Liver (tissue), 8 donors: ENCODE measurements at regions not wholly inside any gene's neighbourhood (a gene's known extent, or its start where the extent isn't known, plus 50 kb on each side); places are given as distances from the start of the nearest gene placed in this dataset.

Experiments
- DNase-seq: peaks from one replicate; pipeline ENCODE4 v3.0.0-alpha.2; 2017; ENCODE audit warnings: low spot score
- H3K27ac ChIP-seq, 2 donors: one replicate each; pipeline ENCODE4 v1.7.0; 2013; ENCODE audit warnings: inconsistent platforms in 2 of 2, low read length in 2 of 2, control low read depth in 1 of 2, low read depth in 1 of 2, mild to moderate bottlenecking in 1 of 2
- H3K27me3 ChIP-seq, 4 donors: one replicate each; pipeline versions ENCODE4 v1.6.1 to v1.7.0; 2013; ENCODE audit warnings: low read length in 3 of 4, inconsistent platforms in 1 of 4, mild to moderate bottlenecking in 1 of 4, moderate library complexity in 1 of 4; ENCODE audit not compliant: control insufficient read depth in 4 of 4, insufficient read depth in 4 of 4
- H3K36me3 ChIP-seq, 4 donors: one replicate each; pipeline versions ENCODE4 v1.6.1 to v1.7.0; 2013; ENCODE audit warnings: low read length in 3 of 4, mild to moderate bottlenecking in 3 of 4, low read depth in 1 of 4, moderate library complexity in 1 of 4; ENCODE audit not compliant: control insufficient read depth in 4 of 4, insufficient read depth in 3 of 4
- H3K4me1 ChIP-seq, 4 donors: one replicate each; pipeline versions ENCODE4 v1.6.1 to v1.7.0; 2013; ENCODE audit warnings: low read length in 3 of 4, mild to moderate bottlenecking in 3 of 4, moderate library complexity in 1 of 4; ENCODE audit not compliant: control insufficient read depth in 4 of 4, insufficient read depth in 4 of 4
- H3K4me3 ChIP-seq, 3 donors: one replicate each; pipeline versions ENCODE4 v1.6.1 to v1.7.0; 2013; ENCODE audit warnings: low read length in 3 of 3, control low read depth in 1 of 3, low read depth in 1 of 3, mild to moderate bottlenecking in 1 of 3
- H3K9ac ChIP-seq, 2 donors: one replicate each; pipeline ENCODE4 v1.7.0; 2013; ENCODE audit warnings: low read length in 2 of 2, mild to moderate bottlenecking in 2 of 2, moderate library complexity in 2 of 2, control low read depth in 1 of 2, low read depth in 1 of 2
- H3K9me3 ChIP-seq, 4 donors: one replicate each; pipeline versions ENCODE4 v1.6.1 to v1.7.0; 2013; ENCODE audit warnings: low read length in 3 of 4; ENCODE audit not compliant: control insufficient read depth in 4 of 4
- ATF3 ChIP-seq: IDR thresholded peaks from 2 replicates; pipeline ENCODE4 v1.6.1; 2016; ENCODE audit warnings: antibody characterized with exemption
- CTCF ChIP-seq: fragments of 150-350 bp; IDR thresholded peaks from 2 replicates; pipeline ENCODE4 v1.5.1; 2017; ENCODE audit warnings: improper control_type of control experiment, low read depth, low read length; ENCODE audit not compliant: missing input control
- EGR1 ChIP-seq, 2 donors: IDR thresholded peaks; 2 replicates each; pipeline ENCODE4 v1.6.1; 2016 to 2018; ENCODE audit warnings: antibody characterized with exemption in 2 of 2, low read depth in 2 of 2
- FOXA1 ChIP-seq: IDR thresholded peaks from 2 replicates; pipeline ENCODE4 v1.6.1; 2016; ENCODE audit warnings: antibody characterized with exemption
- FOXA2 ChIP-seq: IDR thresholded peaks from 2 replicates; pipeline ENCODE4 v1.6.1; 2016; ENCODE audit warnings: antibody characterized with exemption
- GABPA ChIP-seq, 2 donors: IDR thresholded peaks in 1 of 2; conservative IDR thresholded peaks in 1 of 2; 2 replicates each; pipeline ENCODE4 v1.6.1; 2016; ENCODE audit warnings: antibody characterized with exemption in 2 of 2, mild to moderate bottlenecking in 1 of 2, moderate library complexity in 1 of 2
- HNF4A ChIP-seq, 2 donors: conservative IDR thresholded peaks; 2 replicates each; pipeline ENCODE4 v1.6.1; 2016; ENCODE audit warnings: antibody characterized with exemption in 2 of 2, mild to moderate bottlenecking in 2 of 2
- HNF4G ChIP-seq: IDR thresholded peaks from 2 replicates; pipeline ENCODE4 v1.6.1; 2016; ENCODE audit warnings: antibody characterized with exemption
- JUND ChIP-seq, 2 donors: IDR thresholded peaks; 2 replicates each; pipeline ENCODE4 v1.6.1; 2016; ENCODE audit warnings: antibody characterized with exemption in 2 of 2
- MAX ChIP-seq: IDR thresholded peaks from 2 replicates; pipeline ENCODE4 v1.6.1; 2016; ENCODE audit warnings: antibody characterized with exemption
- NR2F2 ChIP-seq: IDR thresholded peaks from 2 replicates; pipeline ENCODE4 v1.6.1; 2016; ENCODE audit warnings: antibody characterized with exemption
- RAD21 ChIP-seq, 2 donors: IDR thresholded peaks; 2 replicates each; pipeline ENCODE4 v1.6.1; 2016; ENCODE audit warnings: antibody characterized with exemption in 2 of 2, mild to moderate bottlenecking in 2 of 2
- REST ChIP-seq: IDR thresholded peaks from 2 replicates; pipeline ENCODE4 v1.6.1; 2016; ENCODE audit warnings: antibody characterized with exemption, mild to moderate bottlenecking
- RXRA ChIP-seq, 2 donors: IDR thresholded peaks; 2 replicates each; pipeline ENCODE4 v1.6.1; 2017 to 2018; ENCODE audit warnings: antibody characterized with exemption in 2 of 2, mild to moderate bottlenecking in 1 of 2
- SP1 ChIP-seq: IDR thresholded peaks from 2 replicates; pipeline ENCODE4 v1.6.1; 2018; ENCODE audit warnings: antibody characterized with exemption, mild to moderate bottlenecking
- TAF1 ChIP-seq: conservative IDR thresholded peaks from 2 replicates; pipeline ENCODE4 v1.6.1; 2016; ENCODE audit warnings: antibody characterized with exemption, mild to moderate bottlenecking
- YY1 ChIP-seq: IDR thresholded peaks from 2 replicates; pipeline ENCODE4 v1.6.1; 2016; ENCODE audit warnings: antibody characterized with exemption, mild to moderate bottlenecking
- ZBTB33 ChIP-seq: IDR thresholded peaks from 2 replicates; pipeline ENCODE4 v1.6.1; 2016; ENCODE audit warnings: antibody characterized with exemption
- WGBS: extraction: QIAGEN DNeasy Blood & Tissue Kit; methylation state at CpG from one replicate; pipeline ENCODE4 v1.1.7; 2013; 5-methylcytosine and 5-hydroxymethylcytosine counted together
- donor health status: healthy.
- donor health status: healthy.
- donor health status: healthy.
- donor health status: healthy.
- donor health status: healthy.

GRCh38 chr5:17431272-17432050 is 66.6 kb upstream of the TAF11L2 start:
- no peak for DNase-seq
- Histone ChIP-seq H3K9ac (no peak overlapping the region), H3K27me3 (peaks cover 0 to 5% (median 0%) of the 10 kb centered on the region in 4 donors), H3K36me3 (no peaks in the 10 kb centered on the region), H3K4me3 (no peak overlapping the region), H3K27ac (no peak overlapping the region), H3K9me3 (no peaks in the 10 kb centered on the region), H3K4me1 (no peaks in the 10 kb centered on the region)
- WGBS, result 81% methylated on average over 8 of the region's 8 CpGs
- TF ChIP-seq HNF4G, result no peak
- TF ChIP-seq EGR1 (IDR thresholded peaks at IDR 0.05; ENCODE audit: low read depth in 2 of 2), result no peak
- TF ChIP-seq SP1, result no peak
- TF ChIP-seq GABPA (IDR thresholded peaks at IDR 0.05 in 1 of 2, conservative IDR thresholded peaks at IDR 0.05 in 1 of 2), result no peak
- no peak for TF ChIP-seq ZBTB33
- TF ChIP-seq TAF1, result no peak
- TF ChIP-seq RAD21 (IDR thresholded peaks at IDR 0.05), result no peak

GRCh38 chr5:17432569-17432968 is 65.5 kb upstream of the TAF11L2 start:
- no peaks in the 10 kb centered on the region for H3K9me3 ChIP-seq
- WGBS, result 85% methylated on average over 3 of the region's 3 CpGs
- H3K9ac ChIP-seq, result no peak overlapping the region
- H3K36me3 ChIP-seq, result no peaks in the 10 kb centered on the region
- TF ChIP-seq MAX, result no peak
- TF ChIP-seq CTCF, result no peak
- TF ChIP-seq GABPA (IDR thresholded peaks at IDR 0.05 in 1 of 2, conservative IDR thresholded peaks at IDR 0.05 in 1 of 2), result no peak
- TF ChIP-seq TAF1, result no peak
- no peak for TF ChIP-seq JUND (IDR thresholded peaks at IDR 0.05)
- no peak for TF ChIP-seq ZBTB33
- no peak for TF ChIP-seq YY1
- no peak for TF ChIP-seq HNF4G
- TF ChIP-seq SP1, result no peak
- no peak for TF ChIP-seq NR2F2
- no peak for TF ChIP-seq FOXA2
- TF ChIP-seq REST, result no peak
- no peak for TF ChIP-seq FOXA1
- TF ChIP-seq RXRA (IDR thresholded peaks at IDR 0.05), result no peak
- no peak for TF ChIP-seq EGR1 (IDR thresholded peaks at IDR 0.05; ENCODE audit: low read depth in 2 of 2)
- no peak for TF ChIP-seq HNF4A (conservative IDR thresholded peaks at IDR 0.05)
- TF ChIP-seq RAD21 (IDR thresholded peaks at IDR 0.05), result no peak
- TF ChIP-seq ATF3, result no peak
- peaks cover 0 to 5% (median 0%) of the 10 kb centered on the region in 4 donors for H3K27me3 ChIP-seq
- no peak overlapping the region for H3K27ac ChIP-seq
- no peak overlapping the region for H3K4me3 ChIP-seq
- DNase-seq, result no peak
- no peaks in the 10 kb centered on the region for H3K4me1 ChIP-seq
